Limb (tissue), 2 donors: ENCODE measurements at regions not wholly inside any gene's neighbourhood (a gene's known extent, or its start where the extent isn't known, plus 50 kb on each side); places are given as distances from the start of the nearest gene placed in this dataset.
"Not testable (repeated sequence)": the region's sequence is repeated elsewhere in the genome, so short reads cannot be mapped to it uniquely, and the experiment has no call there.

Experiments
- DNase-seq, 2 donors: peaks; one replicate each; pipeline ENCODE4 v3.0.0-alpha.2; 2016; ENCODE audit errors: extremely low spot score in 2 of 2

- no peak for DNase-seq
Measured at GRCh38 chr2:49861821-49862220, 707.5 kb upstream of the FSHR start.

- no peak for DNase-seq
Measured at GRCh38 chr2:49860834-49861233, 706.5 kb upstream of the FSHR start.

GRCh38 chr2:49860170-49860569 lies 705.9 kb upstream of the FSHR start:
- DNase-seq = no peak

GRCh38 chr2:49858657-49859056 lies 704.3 kb upstream of the FSHR start:
- DNase-seq = no peak

GRCh38 chr2:49858113-49858490 lies 703.8 kb upstream of the FSHR start:
- DNase-seq = no peak

GRCh38 chr2:49857371-49858112 lies 703.2 kb upstream of the FSHR start:
- DNase-seq = no peak

GRCh38 chr2:49845671-49846070 lies 691.4 kb upstream of the FSHR start:
- no peak for DNase-seq

GRCh38 chr2:49845021-49845420 lies 690.7 kb upstream of the FSHR start:
- DNase-seq = peak in 1 of 2 donors; percentile 28

GRCh38 chr2:49844113-49844512 lies 689.8 kb upstream of the FSHR start:
- DNase-seq = not testable (repeated sequence)

DNA sequence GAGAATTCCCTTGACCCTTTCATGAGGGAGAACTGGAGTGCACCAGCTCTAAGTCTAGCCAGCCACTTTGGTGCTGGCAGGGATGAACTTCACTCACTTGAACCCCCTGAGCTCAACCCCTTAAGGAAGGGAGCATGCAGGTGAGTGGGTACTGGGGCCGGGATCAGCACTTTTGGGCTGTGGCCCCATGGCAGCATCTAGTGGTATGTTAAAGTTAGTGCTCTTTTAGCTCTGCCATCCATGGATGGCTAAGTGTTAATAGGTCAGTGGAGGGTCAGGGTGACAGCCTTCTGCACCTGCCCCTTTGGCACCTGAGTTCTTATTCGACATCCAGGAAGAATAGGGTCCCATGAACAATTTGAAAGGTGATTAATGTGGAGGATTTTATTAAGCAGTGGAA lies 689.0 kb upstream of the FSHR start:
- no peak for DNase-seq

DNA sequence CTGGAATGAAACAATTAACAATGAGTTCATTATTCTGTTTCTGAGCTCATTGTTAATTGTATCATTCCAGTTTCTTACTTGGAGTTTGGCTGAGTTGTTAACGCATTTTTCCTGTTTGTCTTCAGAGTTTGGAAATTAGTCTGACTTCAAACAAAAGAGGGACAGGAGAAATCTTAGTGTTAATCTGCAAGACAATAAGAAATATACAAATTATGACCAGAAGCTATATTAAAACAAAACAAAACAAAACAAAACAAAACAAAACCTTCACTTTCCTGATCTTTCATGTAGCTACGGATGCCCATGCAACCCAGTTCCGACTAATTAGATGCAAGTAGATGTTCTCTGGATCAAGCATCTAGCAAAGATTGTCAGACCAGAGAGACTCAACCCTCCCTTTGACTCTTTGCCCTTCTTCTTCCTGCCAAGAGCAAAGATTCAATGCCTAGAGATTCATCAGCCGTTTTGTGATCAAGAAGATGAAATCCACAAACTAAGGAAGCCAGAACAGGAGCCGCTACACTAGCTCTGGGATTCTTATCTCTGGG lies 686.2 kb upstream of the FSHR start:
- no peak for DNase-seq

GRCh38 chr2:49839818-49840217 lies 685.5 kb upstream of the FSHR start:
- no peak for DNase-seq

DNA sequence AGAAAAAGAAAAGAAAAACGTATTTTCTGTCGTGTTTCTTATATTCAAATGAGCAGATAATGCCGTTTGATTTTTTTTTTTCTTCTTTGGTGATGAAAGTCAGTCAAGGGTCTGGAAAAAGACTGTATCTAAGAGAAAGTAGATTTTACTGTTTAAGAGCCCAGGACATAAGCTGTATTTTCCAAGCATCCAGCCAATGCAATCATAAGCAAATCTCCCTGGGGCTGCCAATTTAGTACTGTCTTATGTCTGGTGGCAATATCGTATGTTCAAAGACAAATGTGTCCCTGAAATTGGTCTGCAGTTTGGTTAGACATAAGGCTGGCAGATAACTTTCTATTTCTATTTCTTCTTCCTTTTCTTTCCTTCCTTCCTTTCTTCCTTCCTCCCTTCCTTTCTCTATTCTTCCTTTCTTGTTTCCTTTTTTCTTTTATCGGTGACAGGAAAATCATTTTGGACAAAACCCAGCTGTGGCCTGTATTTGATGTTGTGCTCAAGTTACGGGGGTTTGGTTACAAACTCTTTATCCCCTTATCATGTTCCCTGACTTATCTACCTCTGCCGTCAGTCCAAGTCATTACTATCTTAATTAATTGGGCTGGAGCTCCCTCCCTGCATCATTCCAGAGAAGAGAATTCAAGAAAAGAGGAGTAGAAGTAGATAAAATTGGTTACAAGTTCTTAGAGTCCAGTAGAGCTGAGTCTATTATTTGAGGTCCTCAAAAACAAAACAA lies 683.4 kb upstream of the FSHR start:
- DNase-seq = no peak

- no peak for DNase-seq
Measured at GRCh38 chr2:49836017-49836416, 681.7 kb upstream of the FSHR start.

DNA sequence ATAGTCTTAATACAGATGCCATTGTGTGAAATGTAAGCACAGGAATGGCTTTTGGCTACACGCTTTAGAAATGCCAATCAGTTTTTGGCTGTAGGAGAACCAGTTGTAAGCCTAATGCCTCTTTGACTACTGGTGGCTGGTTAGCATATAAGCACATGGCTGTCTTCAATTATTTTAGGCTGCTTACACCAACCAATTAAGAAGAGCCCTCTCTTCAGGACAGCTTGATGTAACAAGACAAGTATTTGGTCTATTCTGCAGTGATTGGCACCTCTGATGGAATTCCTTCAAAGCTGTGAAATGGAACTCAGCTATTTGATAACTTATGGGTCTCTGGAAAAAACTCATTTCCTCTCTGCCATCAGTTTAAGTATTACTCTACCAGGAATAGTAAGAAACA lies 680.1 kb upstream of the FSHR start:
- no peak for DNase-seq

- DNase-seq = no peak
Measured at GRCh38 chr2:49832555-49832954, 678.2 kb upstream of the FSHR start.

DNA sequence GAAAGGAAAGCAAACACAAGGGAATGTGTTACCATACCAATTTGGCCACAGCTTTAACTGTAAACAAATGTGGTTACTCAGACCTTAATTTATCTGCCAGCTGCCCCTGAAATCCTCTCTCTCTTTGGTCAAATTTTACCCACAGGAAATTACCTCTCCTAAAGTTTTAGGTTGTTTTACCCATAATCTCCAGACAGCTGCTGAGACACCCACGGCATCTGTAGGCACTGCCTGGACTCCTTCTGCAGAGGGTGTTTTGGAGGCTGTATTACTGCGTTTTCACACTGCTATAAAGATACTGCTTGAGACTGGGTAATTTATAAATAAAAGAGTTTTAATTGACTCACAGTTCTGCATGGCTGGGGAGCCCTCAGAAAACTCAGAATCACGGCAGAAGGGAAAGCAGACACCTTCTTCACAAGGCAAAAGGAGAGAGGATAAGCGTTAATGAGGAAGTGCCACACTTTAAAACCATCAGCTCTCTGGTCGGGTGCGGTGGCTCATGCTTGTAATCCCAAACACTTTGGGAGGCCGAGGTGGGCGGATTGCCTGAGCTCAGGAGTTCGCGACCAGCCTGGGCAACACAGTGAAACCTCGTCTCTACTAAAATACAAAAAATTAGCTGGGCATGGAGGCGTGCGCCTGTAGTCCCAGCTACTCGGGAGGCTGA lies 677.5 kb upstream of the FSHR start:
- DNase-seq = no peak

DNA sequence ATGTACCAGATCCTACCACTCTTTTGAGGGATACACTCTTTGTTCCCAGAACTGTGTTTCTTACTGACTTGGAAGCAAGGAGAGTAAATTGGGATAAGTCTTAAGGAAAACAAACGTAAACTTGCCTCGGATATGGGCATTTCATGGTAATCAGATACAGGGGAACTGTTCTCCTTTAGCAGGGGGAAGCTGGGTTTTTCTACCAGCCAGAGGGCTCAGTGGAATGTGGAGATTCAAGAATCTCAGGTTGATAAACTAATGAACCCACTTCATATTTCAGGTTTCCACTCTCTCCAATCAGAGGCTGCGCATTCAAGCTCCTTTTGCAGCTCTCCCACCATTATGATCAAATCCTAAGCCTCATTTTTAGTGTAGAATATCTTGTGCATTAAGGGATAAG lies 676.5 kb upstream of the FSHR start:
- DNase-seq = no peak

DNA sequence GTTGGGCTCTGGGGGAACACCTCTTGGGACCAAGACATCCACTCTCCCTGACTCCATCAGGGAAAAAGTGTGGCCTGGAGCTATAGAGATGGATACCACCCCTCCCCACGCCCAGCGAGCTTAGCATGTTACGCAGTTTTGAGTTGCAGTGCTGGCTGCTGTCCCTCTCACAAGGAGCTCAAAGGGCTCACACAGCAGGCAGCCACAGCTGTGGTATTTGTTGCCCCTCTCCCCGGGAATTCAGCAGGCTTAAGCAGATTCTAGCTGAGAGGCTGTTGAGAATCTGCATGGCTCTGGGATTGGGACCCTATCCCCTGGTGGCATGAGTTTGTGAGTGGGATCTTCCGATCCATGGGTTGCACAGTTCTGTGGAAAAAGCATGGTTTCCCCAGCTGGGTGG lies 673.1 kb upstream of the FSHR start:
- no peak for DNase-seq

DNA sequence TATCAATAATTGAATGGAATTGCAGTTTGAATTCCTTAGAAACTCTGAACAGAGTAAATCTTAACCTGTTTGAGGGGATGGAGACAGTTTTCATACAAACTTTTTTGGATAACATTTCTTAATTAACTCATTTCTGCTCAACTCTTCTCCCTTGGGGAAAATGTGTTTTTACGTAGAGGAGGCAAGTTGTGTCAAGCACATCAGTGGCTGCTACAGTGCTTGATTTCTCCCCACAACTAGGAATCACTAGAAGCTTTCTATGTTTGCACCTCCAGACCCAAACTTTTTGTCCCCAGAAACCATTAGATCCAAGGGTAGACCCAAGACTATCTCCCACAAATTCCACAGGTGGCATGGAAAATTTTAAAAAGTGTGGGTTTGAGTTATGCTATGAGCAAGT lies 658.9 kb upstream of the FSHR start:
- DNase-seq = no peak

- DNase-seq = no peak
Measured at GRCh38 chr2:49812730-49813129, 658.4 kb upstream of the FSHR start.

DNA sequence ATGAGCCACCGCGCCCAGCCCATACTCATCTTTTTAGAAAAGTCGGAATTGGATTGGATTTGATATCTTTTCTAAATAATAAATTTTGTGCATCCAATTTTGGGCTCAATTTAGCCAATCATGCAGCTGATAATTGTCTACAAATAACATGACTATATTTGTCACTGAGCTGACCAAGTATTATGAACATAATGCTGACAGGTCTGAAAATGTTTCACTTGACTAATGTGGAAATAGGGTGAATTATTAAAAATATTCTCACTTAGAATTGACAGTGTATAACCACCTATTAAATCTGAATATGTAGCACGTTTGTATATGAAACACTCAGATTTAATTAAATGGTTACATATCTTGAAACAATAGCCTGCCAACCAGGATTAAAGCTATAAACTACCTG lies 657.2 kb upstream of the FSHR start:
- no peak for DNase-seq
